A549 (cell line): ENCODE measurements at regions not wholly inside any gene's neighbourhood (a gene's known extent, or its start where the extent isn't known, plus 50 kb on each side); places are given as distances from the start of the nearest gene placed in this dataset.

ENCODE experiments used
- CTCF ChIP-seq: fragments of >200 bp; sonication (Bioruptor Twin); formaldehyde crosslinking; IDR thresholded peaks from 3 replicates; pipeline ENCODE4 v1.5.1; 2016
- MYC ChIP-seq: IDR thresholded peaks from 2 replicates; pipeline ENCODE4 v1.6.1; 2012; ENCODE audit warnings: mild to moderate bottlenecking, inconsistent platforms, low read length, improper control_type of control experiment, borderline replicate concordance
- PBX3 ChIP-seq: IDR thresholded peaks from 2 replicates; pipeline ENCODE4 v1.6.1; 2012

- TF ChIP-seq PBX3 (no peak), CTCF (no peak), MYC (no peak)
Measured at GRCh38 chr2:146244830-146245229, 1600.0 kb upstream of the ACVR2A start.
